Naive B cell (primary cell): ENCODE measurements at regions not wholly inside any gene's neighbourhood (a gene's known extent, or its start where the extent isn't known, plus 50 kb on each side); places are given as distances from the start of the nearest gene placed in this dataset.
A peak's percentile ranks its signal among the peaks of the same experiment; 100 is the strongest.
"Not testable (repeated sequence)": the region's sequence is repeated elsewhere in the genome, so short reads cannot be mapped to it uniquely, and the experiment has no call there.

ENCODE experiments used
- ATAC-seq, 2 donors: fragments of 150-1000 bp; cut with Tn5 transposase; 2 replicates each; pipeline ENCODE4 v1.10.0; 2021; ENCODE audit warnings: low read depth in 2 of 2, mild to moderate bottlenecking in 2 of 2, moderate library complexity in 2 of 2
- DNase-seq: peaks from one replicate; pipeline ENCODE4 v3.0.0; 2022
- H3K27ac Mint-ChIP-seq, 6 donors: one replicate each; pipeline ENCODE4 v1.8.0; 2020 to 2022; ENCODE audit warnings: mild to moderate bottlenecking in 6 of 6, mixed read lengths in 6 of 6, moderate library complexity in 5 of 6, inconsistent platforms in 2 of 6
- H3K27me3 Mint-ChIP-seq, 3 donors: one replicate each; pipeline ENCODE4 v1.8.0; 2021 to 2022; ENCODE audit warnings: mixed read lengths in 3 of 3, mild to moderate bottlenecking in 1 of 3
- H3K36me3 Mint-ChIP-seq, 2 donors: one replicate each; pipeline ENCODE4 v1.8.0; 2020 to 2022; ENCODE audit warnings: mixed read lengths in 2 of 2, inconsistent platforms in 1 of 2, mild to moderate bottlenecking in 1 of 2
- H3K4me1 Mint-ChIP-seq, 3 donors: one replicate each; pipeline ENCODE4 v1.8.0; 2020 to 2022; ENCODE audit warnings: mixed read lengths in 3 of 3, inconsistent platforms in 1 of 3, mild to moderate bottlenecking in 1 of 3, moderate library complexity in 1 of 3
- H3K4me3 Mint-ChIP-seq, 8 donors: one replicate each; pipeline ENCODE4 v1.8.0; 2020 to 2022; ENCODE audit warnings: mild to moderate bottlenecking in 8 of 8, mixed read lengths in 8 of 8, moderate library complexity in 8 of 8, inconsistent platforms in 2 of 8
- H3K9me3 Mint-ChIP-seq, 7 donors: one replicate each; pipeline ENCODE4 v1.8.0; 2020 to 2022; ENCODE audit warnings: mixed read lengths in 7 of 7, mild to moderate bottlenecking in 5 of 7, inconsistent platforms in 2 of 7, moderate library complexity in 1 of 7

DNA sequence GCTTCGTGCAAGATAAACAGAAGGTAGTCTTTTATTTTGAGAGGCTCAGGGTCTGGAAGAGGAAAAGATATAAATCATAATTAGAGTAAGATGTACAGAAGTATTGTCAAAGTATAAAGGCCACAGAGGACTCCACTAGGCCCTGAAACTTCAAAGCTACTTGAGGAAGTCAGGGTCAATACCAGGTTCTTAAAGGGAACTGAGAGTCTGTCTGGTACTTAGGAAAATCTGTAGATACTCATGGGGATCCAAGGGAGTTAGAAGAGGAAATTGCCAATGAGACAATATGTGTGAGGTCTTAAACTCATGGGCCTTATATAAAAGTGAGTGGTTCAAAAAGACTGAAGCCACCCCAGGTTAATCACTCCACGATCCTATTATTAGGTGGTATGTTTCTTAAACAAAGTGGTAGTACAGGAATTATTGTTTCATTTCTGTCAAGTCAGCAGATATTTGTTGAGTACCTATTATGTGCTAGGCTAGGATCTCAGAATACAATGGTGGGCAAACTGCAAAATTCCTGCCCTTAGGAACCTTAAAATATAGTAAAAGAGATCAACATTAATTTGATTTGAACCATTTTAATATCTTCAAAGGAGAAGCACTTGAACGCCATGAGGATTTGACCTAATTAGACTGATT, 314.6 kb downstream of the ADAMTS20 start:
- Mint-ChIP-seq H3K4me1 (peaks cover 0 to 5% (median 0%) of the 10 kb centered on the region in 3 donors), H3K36me3 (no peaks in the 10 kb centered on the region), H3K27ac (peak overlapping the region in 1 of 6 donors; percentile 23), H3K4me3 (peak overlapping the region in 1 of 8 donors; percentile 44), H3K27me3 (peaks cover 0 to 9% (median 4%) of the 10 kb centered on the region in 3 donors), H3K9me3 (peaks cover 0 to 2% (median 0%) of the 10 kb centered on the region in 7 donors)
- no peak for DNase-seq
- no peak for ATAC-seq

DNA sequence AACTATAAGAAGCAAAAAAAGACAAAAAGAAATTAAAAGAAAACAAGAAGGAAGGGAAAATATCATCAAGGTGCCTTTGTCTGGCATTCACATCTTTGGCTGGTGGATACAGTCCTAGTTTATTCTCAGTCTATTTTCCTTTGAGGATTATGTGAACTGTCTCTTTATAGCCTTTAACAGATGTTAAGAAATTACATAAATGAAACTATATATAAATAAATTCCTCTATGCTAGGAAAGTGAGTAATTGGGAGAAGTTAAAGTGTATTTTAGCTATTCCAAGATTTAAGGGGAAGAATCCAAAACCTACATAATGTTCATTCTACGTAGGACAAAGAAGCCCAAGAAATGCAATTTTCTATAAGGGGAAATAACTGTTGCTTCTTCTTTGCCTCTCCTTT, 316.3 kb downstream of the ADAMTS20 start:
- ATAC-seq (no peak), DNase-seq (no peak)
- no peaks in the 10 kb centered on the region for H3K36me3 Mint-ChIP-seq
- peaks cover 0 to 2% (median 0%) of the 10 kb centered on the region in 7 donors for H3K9me3 Mint-ChIP-seq
- no peak overlapping the region for H3K27ac Mint-ChIP-seq
- no peak overlapping the region for H3K4me3 Mint-ChIP-seq
- H3K4me1 Mint-ChIP-seq: peaks cover 0 to 5% (median 0%) of the 10 kb centered on the region in 3 donors
- H3K27me3 Mint-ChIP-seq: peaks cover 0 to 4% (median 0%) of the 10 kb centered on the region in 3 donors

DNA sequence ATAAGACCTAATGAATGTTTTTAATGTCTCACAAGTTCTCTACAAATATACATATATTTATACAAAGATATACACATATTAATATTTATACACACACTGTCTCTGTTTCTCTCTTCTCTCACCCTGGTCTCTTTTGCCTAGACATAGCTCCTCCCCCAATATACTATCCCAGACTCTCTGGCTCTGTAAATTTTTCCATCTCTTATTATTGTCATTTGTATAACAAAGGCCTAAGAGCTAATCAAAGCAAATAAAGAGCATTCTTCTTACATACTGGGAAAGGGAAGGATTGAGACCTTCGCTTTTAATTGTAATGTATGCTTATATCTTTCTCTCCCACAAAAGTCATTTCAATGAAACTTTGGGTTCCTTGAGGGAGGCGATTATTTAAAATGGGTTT, 318.1 kb downstream of the ADAMTS20 start:
- ATAC-seq: no peak
- H3K9me3 Mint-ChIP-seq: peaks cover 0 to 3% (median 0%) of the 10 kb centered on the region in 7 donors
- no peaks in the 10 kb centered on the region for H3K36me3 Mint-ChIP-seq
- no peak overlapping the region for H3K4me3 Mint-ChIP-seq
- peaks cover 0 to 5% (median 0%) of the 10 kb centered on the region in 3 donors for H3K4me1 Mint-ChIP-seq
- no peak overlapping the region for H3K27ac Mint-ChIP-seq
- DNase-seq: no peak
- H3K27me3 Mint-ChIP-seq: no peaks in the 10 kb centered on the region

DNA sequence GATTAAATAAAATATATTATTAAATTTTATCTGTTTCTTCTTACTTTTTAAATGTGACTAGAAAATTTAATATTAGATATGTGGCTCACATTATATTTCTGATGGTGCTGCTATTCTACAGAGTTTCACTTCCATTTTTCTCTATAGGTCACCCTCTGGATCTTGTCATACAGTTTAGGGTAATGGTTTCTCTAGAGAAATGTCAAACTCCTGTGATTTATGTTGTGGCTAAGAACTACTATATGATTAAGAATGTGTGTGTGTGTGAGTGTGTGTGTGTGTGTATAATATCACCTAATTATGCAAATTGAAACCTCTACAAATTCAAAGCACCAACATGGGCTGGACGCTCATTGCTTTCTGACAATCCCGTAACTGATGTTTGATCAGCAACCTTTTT, 325.9 kb downstream of the ADAMTS20 start:
- DNase-seq: no peak
- Mint-ChIP-seq H3K4me1 (no peaks in the 10 kb centered on the region), H3K36me3 (no peaks in the 10 kb centered on the region), H3K27ac (no peak overlapping the region), H3K27me3 (peaks cover 4 to 22% (median 8%) of the 10 kb centered on the region in 3 donors), H3K9me3 (peaks cover 0 to 7% (median 1%) of the 10 kb centered on the region in 7 donors), H3K4me3 (no peak overlapping the region)
- ATAC-seq: no peak

DNA sequence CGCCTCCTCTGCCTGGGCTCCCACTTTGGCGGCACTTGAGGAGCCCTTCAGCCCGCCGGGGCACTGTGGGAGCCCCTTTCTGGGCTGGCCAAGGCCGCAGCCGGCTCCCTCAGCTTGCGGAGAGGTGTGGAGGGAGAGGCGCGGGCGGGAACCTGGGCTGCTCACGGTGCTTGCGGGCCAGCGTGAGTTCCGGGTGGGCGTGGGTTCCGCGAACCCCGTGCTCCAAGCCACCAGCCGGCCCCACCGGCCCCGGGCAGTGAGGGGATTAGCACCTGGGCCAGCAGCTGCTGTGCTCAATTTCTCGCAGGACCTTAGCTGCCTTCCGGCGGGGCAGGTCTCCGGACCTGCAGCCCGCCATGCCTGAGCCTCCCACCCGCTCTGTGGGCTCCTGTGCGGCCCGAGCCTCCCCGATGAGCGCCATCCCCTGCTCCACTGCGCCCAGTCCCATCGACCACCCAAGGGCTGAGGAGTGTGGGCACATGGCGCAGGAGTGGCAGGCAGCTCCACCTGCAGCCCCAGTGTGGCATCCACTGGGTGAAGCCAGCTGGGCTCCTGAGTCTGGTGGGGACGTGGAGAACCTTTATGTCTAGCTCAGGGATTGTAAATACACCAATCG, 327.7 kb downstream of the ADAMTS20 start:
- H3K27ac Mint-ChIP-seq, H3K4me3 Mint-ChIP-seq, ATAC-seq, DNase-seq, H3K9me3 Mint-ChIP-seq, H3K36me3 Mint-ChIP-seq, H3K4me1 Mint-ChIP-seq: not testable (repeated sequence)
- peaks cover 4 to 34% (median 18%) of the 10 kb centered on the region in 3 donors for H3K27me3 Mint-ChIP-seq

DNA sequence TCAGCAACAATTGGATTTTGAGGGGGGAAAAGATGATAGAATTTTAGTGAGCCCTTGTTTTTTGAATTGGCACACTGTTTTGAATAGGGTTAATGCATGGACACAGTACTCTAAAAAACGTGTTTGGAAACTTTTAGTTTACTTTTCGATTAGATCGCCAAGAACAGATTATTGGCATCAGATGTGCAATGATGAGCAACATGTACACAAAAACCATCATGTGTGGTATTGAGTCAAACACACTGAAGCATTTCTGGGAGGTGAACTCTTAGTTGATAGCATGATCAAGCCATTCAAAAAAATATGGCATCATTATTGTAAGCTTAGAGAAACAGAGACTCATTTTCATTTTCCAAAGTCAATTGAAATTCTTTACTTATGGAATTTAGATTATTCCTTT, 329.2 kb downstream of the ADAMTS20 start:
- Mint-ChIP-seq H3K4me3 (no peak overlapping the region), H3K4me1 (no peaks in the 10 kb centered on the region), H3K9me3 (peaks cover 0 to 5% (median 0%) of the 10 kb centered on the region in 7 donors), H3K27ac (no peak overlapping the region), H3K27me3 (peaks cover 4 to 38% (median 23%) of the 10 kb centered on the region in 3 donors), H3K36me3 (no peaks in the 10 kb centered on the region)
- DNase-seq: no peak
- ATAC-seq: no peak

DNA sequence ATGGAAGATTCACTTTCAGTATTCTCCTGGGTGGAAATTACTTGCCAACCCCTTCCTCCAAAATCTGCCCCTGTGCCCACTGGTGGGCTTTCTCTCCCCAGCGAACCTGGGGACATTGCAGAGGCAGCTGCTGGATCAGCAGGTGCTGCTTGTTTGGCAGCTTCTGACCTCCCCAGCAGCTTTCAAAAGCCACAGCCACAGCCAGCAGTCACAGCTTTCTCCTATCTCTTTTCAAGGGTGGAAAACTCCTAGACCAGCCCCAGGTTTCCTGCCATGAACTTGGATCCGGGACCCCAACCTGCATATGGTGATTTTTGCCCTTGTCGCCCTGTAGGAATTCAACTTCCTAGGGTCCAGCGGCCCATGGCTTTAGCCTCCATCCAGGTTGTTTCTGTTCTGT, 330.8 kb downstream of the ADAMTS20 start:
- no peaks in the 10 kb centered on the region for H3K36me3 Mint-ChIP-seq
- no peak for DNase-seq
- H3K9me3 Mint-ChIP-seq: no peaks in the 10 kb centered on the region
- ATAC-seq: no peak
- no peak overlapping the region for H3K27ac Mint-ChIP-seq
- H3K4me1 Mint-ChIP-seq: no peaks in the 10 kb centered on the region
- no peak overlapping the region for H3K4me3 Mint-ChIP-seq
- peaks cover 4 to 25% (median 23%) of the 10 kb centered on the region in 3 donors for H3K27me3 Mint-ChIP-seq

DNA sequence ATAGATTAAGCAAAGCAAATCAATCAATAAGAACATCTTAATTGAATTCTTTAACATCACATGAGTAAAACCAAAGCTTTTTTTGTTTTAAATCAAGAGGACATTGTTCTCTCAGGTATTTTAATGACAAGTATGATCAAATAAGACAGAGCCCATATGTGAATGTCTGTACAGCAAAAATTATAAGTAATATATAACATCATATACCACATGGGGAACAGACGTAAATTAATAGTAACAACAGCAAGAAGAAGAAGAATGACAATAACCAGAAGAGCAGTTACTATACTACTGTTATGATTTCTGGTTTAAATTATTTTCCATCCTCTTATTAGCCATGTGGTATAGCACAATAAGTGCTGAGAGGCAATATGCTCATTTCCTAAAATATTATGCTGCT, 335.5 kb downstream of the ADAMTS20 start:
- Mint-ChIP-seq H3K27me3 (peaks cover 0 to 23% (median 20%) of the 10 kb centered on the region in 3 donors), H3K36me3 (no peaks in the 10 kb centered on the region), H3K4me3 (no peak overlapping the region)

DNA sequence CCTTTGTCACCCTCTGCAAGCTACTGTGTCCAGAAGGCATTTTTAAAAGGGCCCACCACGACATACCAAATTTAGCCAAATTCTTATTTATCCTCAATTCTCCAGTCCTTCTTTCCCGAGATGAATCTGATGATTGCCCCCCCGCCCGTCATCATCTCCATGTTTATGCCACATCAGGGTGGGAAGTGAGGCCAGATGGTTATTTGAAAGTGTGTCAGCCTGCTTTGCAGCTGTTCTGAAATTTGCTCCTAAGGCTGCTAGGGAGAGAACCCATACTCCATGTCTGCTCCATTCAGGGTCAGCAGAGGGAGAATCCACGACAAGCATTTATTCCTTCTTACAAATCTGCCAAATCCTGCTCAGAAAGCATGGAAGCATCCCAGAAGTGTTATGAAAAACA, 337.8 kb downstream of the ADAMTS20 start:
- Mint-ChIP-seq H3K4me3 (no peak overlapping the region), H3K27me3 (peaks cover 0 to 13% (median 5%) of the 10 kb centered on the region in 3 donors), H3K9me3 (peaks cover 0 to 2% (median 0%) of the 10 kb centered on the region in 7 donors), H3K4me1 (peaks cover 10 to 17% (median 12%) of the 10 kb centered on the region in 3 donors), H3K27ac (no peak overlapping the region), H3K36me3 (no peaks in the 10 kb centered on the region)
- DNase-seq (no peak), ATAC-seq (no peak)

More for the DNA sequence above, 335.5 kb downstream of the ADAMTS20 start:
- H3K9me3 Mint-ChIP-seq: peaks cover 0 to 2% (median 0%) of the 10 kb centered on the region in 7 donors
- DNase-seq (no peak), ATAC-seq (no peak)
- peaks cover 0 to 2% (median 0%) of the 10 kb centered on the region in 3 donors for H3K4me1 Mint-ChIP-seq
- H3K27ac Mint-ChIP-seq: no peak overlapping the region

DNA sequence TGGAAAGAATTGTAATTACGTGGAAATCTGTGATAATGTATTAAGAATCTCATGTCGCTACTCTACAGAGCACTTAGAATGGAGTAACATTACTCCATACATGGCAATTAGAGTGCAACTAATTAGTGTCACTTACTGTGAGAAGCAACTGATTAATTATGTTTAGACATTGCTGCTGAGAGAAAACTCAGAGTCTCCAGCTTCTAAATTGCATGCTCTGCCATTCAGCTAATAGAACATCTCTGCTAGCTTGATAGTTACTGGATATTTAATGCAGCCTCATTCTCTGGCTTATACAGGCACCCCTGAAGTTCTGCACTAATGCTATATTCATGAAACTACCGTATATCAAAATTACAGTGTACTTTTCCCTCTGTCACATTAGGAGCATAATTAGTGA, 338.4 kb downstream of the ADAMTS20 start:
- H3K9me3 Mint-ChIP-seq: peaks cover 0 to 2% (median 0%) of the 10 kb centered on the region in 7 donors
- peaks cover 10 to 17% (median 12%) of the 10 kb centered on the region in 3 donors for H3K4me1 Mint-ChIP-seq
- ATAC-seq (no peak), DNase-seq (no peak)
- no peaks in the 10 kb centered on the region for H3K36me3 Mint-ChIP-seq
- peaks cover 0 to 13% (median 5%) of the 10 kb centered on the region in 3 donors for H3K27me3 Mint-ChIP-seq
- H3K27ac Mint-ChIP-seq: no peak overlapping the region
- no peak overlapping the region for H3K4me3 Mint-ChIP-seq

DNA sequence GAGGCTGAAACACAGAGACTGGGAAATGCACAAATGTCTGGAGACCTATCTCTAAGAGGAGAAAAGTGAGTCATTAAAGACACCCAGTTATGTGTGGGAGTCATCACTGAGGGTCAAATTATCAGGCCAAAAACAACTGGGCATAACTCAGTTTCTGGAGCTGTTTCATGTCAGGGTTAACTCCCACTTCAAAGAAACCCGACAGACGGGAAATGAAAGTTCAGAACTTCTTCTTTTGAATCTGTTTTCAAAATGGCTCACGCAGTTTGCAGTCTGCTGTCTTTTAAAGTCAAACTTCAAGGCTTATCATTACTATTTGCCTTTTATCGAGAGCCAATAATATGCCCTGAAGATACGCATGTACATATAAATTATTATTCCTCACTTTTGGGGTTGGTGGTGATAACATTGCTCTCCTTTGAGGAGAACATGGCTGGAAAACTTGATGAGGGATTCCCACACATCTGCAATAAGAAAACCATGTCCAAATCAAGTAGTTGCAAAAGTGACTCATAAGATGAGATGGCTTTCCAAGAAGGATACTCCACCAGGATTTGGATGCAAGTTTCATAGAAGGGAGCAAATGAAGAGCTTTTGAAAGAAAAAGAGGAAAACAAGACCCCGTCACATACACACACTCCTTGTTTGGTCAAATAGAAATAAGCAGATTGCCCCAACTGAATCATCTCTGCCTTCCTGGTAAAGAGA, 341.4 kb downstream of the ADAMTS20 start:
- peak; percentile 73 to 80 for ATAC-seq
- H3K27ac Mint-ChIP-seq: peak overlapping the region in 3 of 6 donors; percentile 35 to 64 (median 57)
- peak overlapping the region in 5 of 8 donors; percentile 10 to 32 (median 28) for H3K4me3 Mint-ChIP-seq

DNA sequence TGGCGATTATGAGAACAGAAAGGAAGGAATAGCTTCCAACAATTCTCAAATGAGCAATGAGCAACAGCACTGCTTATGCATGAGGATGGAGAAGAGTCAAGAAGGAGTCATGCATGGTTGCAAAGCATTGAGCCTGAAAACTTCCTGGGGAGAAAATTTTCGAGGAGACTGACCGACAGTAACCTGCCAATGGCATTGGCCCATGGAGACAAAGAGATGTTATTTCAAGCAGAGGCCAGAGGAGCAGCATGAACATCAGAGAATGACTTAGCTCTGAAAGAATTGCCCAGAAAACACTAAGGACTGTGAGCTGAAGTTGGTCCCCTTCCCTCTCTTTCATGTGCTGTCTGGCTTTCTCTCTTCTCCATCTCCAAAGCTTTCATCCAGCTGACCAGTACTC, 343.4 kb downstream of the ADAMTS20 start:
- ATAC-seq (no peak), DNase-seq (no peak)
- Mint-ChIP-seq H3K27me3 (no peaks in the 10 kb centered on the region), H3K27ac (peak overlapping the region in 1 of 6 donors; percentile 32), H3K4me1 (peaks cover 10 to 17% (median 12%) of the 10 kb centered on the region in 3 donors), H3K36me3 (no peaks in the 10 kb centered on the region), H3K4me3 (no peak overlapping the region), H3K9me3 (no peaks in the 10 kb centered on the region)

More for the DNA sequence above, 341.4 kb downstream of the ADAMTS20 start:
- peak; percentile 17 for DNase-seq
- no peaks in the 10 kb centered on the region for H3K27me3 Mint-ChIP-seq
- no peaks in the 10 kb centered on the region for H3K36me3 Mint-ChIP-seq
- H3K4me1 Mint-ChIP-seq: peaks cover 10 to 17% (median 12%) of the 10 kb centered on the region in 3 donors
- H3K9me3 Mint-ChIP-seq: peaks cover 0 to 2% (median 0%) of the 10 kb centered on the region in 7 donors

DNA sequence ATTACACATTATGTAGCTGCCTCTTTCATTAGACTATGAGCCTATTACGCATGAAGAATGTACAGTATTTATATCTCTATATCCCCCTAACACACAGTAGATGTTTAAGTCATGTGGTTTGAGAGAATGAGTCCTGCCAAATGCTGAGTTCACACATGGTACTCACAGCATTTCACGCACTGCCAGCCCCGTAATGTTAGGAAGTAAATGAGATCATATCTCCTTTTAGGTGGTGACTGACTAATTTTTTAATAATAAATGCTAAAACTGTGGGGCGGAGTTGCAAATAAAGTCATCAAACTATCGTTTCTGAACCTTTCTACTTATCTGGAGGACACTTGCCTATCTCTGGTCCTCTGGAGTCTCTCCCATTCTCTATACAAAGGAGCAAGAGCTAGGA, 343.8 kb downstream of the ADAMTS20 start:
- peaks cover 10 to 17% (median 12%) of the 10 kb centered on the region in 3 donors for H3K4me1 Mint-ChIP-seq
- no peak overlapping the region for H3K27ac Mint-ChIP-seq
- ATAC-seq (no peak), DNase-seq (no peak)
- H3K36me3 Mint-ChIP-seq: no peaks in the 10 kb centered on the region
- no peaks in the 10 kb centered on the region for H3K9me3 Mint-ChIP-seq
- no peak overlapping the region for H3K4me3 Mint-ChIP-seq
- no peaks in the 10 kb centered on the region for H3K27me3 Mint-ChIP-seq
